ENCODE measurements at regions not wholly inside any gene's neighbourhood (a gene's known extent, or its start where the extent isn't known, plus 50 kb on each side); places are given as distances from the start of the nearest gene placed in this dataset.
"Not testable (repeated sequence)": the region's sequence is repeated elsewhere in the genome, so short reads cannot be mapped to it uniquely, and the experiment has no call there.

DNA sequence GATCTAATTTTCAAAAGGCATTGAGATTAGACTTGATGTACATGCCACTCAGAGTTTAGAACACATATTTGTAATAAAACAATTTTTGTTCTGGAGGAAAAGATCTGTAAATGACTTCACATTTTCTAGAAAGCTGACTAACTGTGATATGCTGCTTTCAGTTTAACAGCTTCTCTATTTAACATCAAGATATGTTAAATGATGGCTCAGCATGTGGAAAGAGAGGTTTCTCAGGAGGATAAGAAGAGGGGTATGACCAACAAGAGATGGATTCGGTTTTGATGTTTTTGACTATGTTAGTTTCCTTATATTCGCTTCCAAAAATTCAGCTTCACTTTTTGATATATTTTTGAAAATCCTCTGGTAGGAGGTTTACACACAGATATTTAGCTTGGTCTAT lies 698.7 kb downstream of the GLUD2 start:
- DNase-seq: no peak

DNA sequence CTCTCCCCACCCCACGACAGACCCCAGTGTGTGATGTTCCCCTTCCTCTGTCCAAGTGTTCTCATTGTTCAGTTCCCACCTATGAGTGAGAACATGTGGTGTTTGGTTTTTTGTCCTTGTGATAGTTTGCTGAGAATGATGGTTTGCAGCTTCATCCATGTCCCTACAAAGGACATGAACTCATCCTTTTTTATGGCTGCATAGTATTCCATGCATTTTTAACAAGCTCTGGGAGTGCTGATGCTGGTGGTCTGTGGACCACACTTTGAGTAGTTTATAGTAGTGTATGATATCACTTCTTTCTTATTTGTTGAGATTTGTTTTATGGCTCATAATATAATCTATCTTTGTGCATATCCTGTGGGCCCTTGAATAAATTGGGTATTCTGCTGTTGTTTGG lies 706.2 kb downstream of the GLUD2 start:
- DNase-seq: not testable (repeated sequence)

- no peak for DNase-seq
Observed at GRCh38 chrX:121754301-121754700, 706.9 kb downstream of the GLUD2 start.

DNA sequence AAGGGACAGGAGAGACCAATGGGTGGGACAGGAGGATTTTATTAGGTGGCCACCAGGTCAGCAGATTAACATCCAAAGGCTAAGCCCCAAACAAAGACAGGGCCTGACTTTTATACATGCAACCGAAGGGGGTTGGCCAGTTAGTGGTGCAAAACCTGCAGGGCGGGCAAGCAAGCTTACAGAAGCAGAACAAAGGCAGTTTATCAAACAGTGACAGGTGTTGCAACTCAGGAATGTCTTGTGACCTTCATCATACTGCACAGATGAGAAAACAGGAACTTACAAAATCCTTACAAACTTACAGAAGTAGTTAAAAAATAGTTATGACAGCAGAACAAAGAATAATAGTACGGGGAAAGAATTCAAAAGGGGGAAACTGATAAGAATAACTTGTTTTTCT lies 708.1 kb downstream of the GLUD2 start:
- DNase-seq: no peak

GRCh38 chrX:121761845-121762244 lies 714.4 kb downstream of the GLUD2 start:
- no peak for DNase-seq

DNA sequence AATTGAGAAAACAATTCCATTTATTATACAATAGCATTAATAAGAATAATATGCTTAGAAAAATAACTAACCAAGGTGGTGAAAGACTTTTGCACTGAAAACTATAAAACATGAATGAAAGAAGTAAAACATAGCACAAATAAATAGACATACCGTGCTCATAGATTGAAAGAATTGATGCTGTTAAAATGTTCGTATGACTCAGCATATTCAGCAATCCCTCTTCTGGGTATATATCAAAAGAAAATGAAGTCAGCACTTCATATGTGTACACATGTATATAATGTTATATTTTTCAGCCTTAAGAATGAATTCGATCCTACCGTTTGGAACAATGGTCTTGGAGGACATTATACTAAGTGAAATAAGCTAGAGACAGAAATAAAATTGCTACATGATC lies 716.3 kb downstream of the GLUD2 start:
- no peak for DNase-seq

GRCh38 chrX:121768210-121768609 lies 720.8 kb downstream of the GLUD2 start:
- DNase-seq: not testable (repeated sequence)

DNA sequence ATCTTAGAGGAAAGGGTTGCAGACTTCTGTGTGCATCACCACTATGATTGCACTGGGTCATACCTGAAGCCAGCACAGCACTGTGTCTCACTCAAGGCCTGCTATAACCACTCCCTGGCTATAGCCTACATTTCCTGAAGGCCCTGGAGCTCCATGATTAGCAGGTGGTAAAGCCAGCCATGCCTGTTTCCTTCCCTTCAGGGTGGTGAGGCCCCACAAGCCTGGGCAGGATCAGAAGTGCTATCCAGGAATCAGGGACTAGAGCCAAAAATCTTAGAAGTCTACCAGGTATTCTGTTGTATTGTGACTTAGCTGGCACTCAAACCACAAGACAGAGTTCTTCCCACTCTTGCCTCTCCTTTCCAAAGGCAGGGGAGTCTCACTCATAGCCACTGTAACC lies 734.6 kb downstream of the GLUD2 start:
- no peak for DNase-seq

- DNase-seq: no peak
Observed at GRCh38 chrX:121782544-121782943, 735.1 kb downstream of the GLUD2 start.

- no peak for DNase-seq
Observed at GRCh38 chrX:121782976-121783375, 735.6 kb downstream of the GLUD2 start.

DNA sequence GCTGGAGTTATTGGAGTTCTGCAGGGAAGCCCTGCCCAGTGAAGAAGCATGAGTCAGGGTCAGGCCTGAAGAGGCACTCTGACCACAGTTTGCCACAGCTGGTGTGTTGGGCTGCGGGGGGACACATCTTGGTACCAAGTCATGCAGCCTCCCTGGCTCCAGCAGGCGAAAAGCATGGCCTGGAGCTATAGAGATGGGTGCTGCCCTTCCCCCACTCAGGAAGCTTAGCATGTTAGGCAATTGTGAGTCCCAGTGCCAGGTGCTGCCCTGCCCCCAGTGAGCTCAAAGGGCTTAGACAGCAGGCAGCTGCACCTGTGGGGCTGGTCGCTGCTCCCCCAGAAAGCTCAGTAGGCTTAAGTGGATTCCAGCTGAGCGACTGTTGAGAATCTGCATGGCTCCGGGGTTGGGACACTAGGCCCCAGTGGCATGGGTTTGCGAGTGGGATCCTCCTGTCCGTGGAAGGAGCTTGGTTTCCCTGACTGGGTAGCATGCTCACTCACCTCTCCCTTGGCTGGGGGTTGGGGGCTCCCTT lies 755.5 kb downstream of the GLUD2 start:
- no peak for DNase-seq

GRCh38 chrX:121823406-121823805 lies 776.0 kb downstream of the GLUD2 start:
- DNase-seq: no peak

- no peak for DNase-seq
Observed at GRCh38 chrX:121831601-121832000, 784.2 kb downstream of the GLUD2 start.

DNA sequence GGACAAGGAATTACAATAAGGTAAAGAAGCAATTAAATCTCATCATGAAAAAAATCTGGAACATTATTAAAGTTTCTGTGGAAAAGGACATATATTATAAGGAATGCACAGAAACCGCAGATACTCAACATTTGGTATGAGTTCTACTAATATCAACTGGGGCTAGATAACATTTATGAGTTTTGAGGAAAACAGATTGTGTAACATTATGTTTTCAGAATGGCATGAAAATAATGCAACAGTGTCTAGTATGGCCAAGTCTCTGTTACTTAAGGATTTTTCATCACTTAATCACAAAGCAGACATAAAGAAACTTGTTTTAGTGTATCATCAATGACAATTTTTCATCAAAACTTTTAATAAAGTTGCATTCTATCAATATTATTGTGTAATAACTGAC lies 785.0 kb downstream of the GLUD2 start:
- DNase-seq: no peak

DNA sequence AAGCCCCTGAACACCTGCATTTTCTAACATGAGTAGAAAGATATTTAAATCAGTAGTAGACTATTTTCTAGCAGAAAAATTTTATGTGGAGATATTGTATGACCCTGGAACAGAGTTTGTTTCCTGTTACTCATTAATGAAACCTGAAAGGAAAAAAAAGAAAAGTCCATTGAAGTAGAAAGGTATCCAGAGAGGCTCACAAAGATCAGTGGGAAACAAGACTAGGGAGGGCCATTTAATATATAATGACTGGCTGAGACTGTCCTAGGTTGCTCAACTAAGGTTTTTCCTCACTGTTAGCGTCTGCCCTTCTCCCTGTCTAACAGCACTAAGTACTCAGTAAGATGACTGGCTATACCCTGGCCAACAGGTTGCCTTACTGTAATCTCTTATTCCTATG lies 788.6 kb downstream of the GLUD2 start:
- DNase-seq: no peak

DNA sequence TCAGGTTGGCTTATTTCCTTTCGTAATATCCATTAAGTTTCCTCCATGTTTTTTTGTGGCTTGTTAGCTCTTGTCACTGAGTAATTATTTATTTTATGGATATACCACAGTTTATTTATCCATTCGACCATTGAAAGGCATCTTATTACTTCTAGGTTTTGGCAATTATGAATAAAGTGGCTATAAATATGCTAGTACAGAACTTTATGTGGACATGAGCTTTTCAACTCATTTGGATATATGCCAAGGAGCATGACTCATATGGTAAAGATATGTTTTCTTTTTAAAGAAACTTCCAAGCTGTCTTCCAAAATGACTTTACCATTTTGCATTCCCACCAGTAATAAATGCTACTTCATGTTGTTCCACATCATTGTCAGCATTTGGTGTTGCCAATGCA lies 803.6 kb downstream of the GLUD2 start:
- no peak for DNase-seq

DNA sequence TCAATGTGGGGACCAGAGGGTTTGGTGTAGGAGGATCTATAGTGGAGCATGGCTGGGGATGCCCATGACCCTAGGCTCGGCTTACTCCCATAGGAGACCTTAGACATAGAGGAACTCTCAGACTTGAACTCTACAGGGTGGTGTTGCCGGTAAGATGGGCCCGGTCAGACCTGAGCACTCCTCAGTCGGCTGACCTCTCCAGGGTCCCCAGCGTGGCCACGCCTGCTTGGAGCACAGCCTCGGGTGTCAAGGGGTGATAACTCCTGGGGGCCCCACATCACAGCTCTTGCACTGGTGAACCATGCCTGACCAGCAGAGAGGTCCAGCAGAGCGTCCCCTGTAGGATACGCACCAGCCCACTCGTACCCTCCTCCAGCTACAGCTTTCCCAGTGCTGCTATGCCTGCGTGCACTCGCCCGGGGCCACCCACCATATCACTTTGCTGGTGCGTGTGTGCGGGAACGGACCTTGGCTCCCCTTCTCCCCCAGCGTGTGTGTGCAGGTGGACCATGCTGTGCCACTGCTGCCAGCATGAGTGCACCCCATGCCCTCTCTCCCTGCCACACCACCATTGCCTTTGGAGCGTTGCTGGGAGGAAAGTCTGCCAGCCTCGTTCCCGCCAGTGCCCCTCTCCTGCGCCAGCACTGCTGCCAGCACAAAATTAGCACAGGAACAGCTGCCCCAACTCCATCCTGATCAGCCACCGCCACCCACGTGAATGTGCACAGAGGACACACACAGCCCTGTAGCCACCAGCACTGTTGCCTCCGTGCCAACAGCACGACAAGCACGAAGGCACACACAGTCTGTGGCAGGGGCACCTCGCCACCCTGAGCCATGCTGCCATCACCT lies 806.6 kb downstream of the GLUD2 start:
- DNase-seq: no peak

DNA sequence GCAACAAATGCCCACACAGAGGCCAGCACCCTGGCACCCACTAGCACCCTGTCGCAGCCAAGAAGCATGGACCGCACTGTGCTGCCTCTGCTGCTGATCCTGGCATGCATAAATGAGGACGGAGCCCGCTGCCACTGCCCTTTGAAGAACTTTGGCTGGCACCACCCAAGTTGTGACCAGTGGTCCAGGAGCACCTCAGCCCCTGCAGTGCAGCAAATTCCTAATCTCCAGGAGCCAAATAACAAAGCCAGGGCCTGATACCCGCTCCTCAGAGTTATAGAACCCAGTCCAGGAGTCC lies 807.2 kb downstream of the GLUD2 start:
- DNase-seq: no peak

GRCh38 chrX:121858867-121859647 lies 811.6 kb downstream of the GLUD2 start:
- DNase-seq: no peak

DNA sequence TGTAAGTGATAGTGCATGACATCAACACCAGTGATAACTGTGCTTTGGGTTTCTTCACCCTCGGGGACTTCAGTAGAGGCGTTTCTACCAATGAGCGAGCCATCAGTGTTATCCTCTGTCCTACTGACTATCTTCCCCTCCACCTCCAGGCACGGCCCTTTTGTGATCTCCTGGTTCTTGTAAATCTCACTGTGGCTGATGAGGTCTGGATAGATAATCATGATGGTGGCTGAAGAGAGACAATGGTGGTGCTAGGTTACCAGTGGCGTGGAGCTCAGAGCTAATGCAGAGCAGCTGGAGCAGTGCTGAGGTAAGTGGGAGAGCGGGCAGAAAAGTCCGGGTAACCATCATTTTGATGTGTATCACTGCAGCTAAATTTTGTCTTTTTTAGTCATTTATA lies 816.6 kb downstream of the GLUD2 start:
- DNase-seq: no peak

GRCh38 chrX:121864561-121864960 lies 817.2 kb downstream of the GLUD2 start:
- DNase-seq: no peak

- DNase-seq: no peak
Observed at GRCh38 chrX:121869876-121870477, 822.6 kb downstream of the GLUD2 start.

- DNase-seq: no peak
Observed at GRCh38 chrX:121871122-121871521, 823.7 kb downstream of the GLUD2 start.

- no peak for DNase-seq
Observed at GRCh38 chrX:121876305-121876704, 828.9 kb downstream of the GLUD2 start.
